ENCODE measurements at regions not wholly inside any gene's neighbourhood (a gene's known extent, or its start where the extent isn't known, plus 50 kb on each side); places are given as distances from the start of the nearest gene placed in this dataset.

- Histone ChIP-seq H3K9me3 (replicated peaks) (no peaks in the 10 kb centered on the region), H3K27ac (replicated peaks) (no peak overlapping the region), H3K4me3 (no peak overlapping the region), H3K27me3 (ENCODE audit: low read depth) (peaks cover 91% of the 10 kb centered on the region), H3K36me3 (no peaks in the 10 kb centered on the region), H3K4me1 (no peaks in the 10 kb centered on the region)
- intact Hi-C loops (cut with micrococcal nuclease): loop anchor here (5.0 kb wide), 1 partner anchor 443 kb away; no protein-coding TSS in a partner anchor
- TF ChIP-seq, protein P1, sequence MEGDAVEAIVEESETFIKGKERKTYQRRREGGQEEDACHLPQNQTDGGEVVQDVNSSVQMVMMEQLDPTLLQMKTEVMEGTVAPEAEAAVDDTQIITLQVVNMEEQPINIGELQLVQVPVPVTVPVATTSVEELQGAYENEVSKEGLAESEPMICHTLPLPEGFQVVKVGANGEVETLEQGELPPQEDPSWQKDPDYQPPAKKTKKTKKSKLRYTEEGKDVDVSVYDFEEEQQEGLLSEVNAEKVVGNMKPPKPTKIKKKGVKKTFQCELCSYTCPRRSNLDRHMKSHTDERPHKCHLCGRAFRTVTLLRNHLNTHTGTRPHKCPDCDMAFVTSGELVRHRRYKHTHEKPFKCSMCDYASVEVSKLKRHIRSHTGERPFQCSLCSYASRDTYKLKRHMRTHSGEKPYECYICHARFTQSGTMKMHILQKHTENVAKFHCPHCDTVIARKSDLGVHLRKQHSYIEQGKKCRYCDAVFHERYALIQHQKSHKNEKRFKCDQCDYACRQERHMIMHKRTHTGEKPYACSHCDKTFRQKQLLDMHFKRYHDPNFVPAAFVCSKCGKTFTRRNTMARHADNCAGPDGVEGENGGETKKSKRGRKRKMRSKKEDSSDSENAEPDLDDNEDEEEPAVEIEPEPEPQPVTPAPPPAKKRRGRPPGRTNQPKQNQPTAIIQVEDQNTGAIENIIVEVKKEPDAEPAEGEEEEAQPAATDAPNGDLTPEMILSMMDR (IDR thresholded peaks at IDR 0.05; ENCODE audit: borderline replicate concordance): no peak
- no peak for DNase-seq
These were observed 175.0 kb downstream of the IRF8 start for GRCh38 chr16:86073763-86074493.

GRCh38 chr16:86074651-86075487, 175.9 kb downstream of the IRF8 start:
- Histone ChIP-seq H3K36me3 (no peaks in the 10 kb centered on the region), H3K27ac (replicated peaks) (no peak overlapping the region), H3K4me3 (no peak overlapping the region), H3K27me3 (ENCODE audit: low read depth) (peaks cover 89% of the 10 kb centered on the region), H3K4me1 (no peaks in the 10 kb centered on the region), H3K9me3 (replicated peaks) (no peaks in the 10 kb centered on the region)
- intact Hi-C loops (cut with micrococcal nuclease): loop anchor here (5.0 kb wide), 1 partner anchor 442 kb away; no protein-coding TSS in a partner anchor
- DNase-seq: no peak
- TF ChIP-seq, protein P1 (IDR thresholded peaks at IDR 0.05; ENCODE audit: borderline replicate concordance): no peak

GRCh38 chr16:86075488-86075785, 176.5 kb downstream of the IRF8 start:
- intact Hi-C loops (cut with micrococcal nuclease): no loop called here
- TF ChIP-seq, protein P1 (IDR thresholded peaks at IDR 0.05; ENCODE audit: borderline replicate concordance): no peak
- H3K4me3 ChIP-seq: no peak overlapping the region

GRCh38 chr16:86075839-86076440, 177.0 kb downstream of the IRF8 start:
- peaks cover 90% of the 10 kb centered on the region for H3K27me3 ChIP-seq (ENCODE audit: low read depth)
- no peaks in the 10 kb centered on the region for H3K9me3 ChIP-seq (replicated peaks)
- intact Hi-C loops (cut with micrococcal nuclease): no loop called here
- H3K4me1 ChIP-seq: no peaks in the 10 kb centered on the region
- H3K4me3 ChIP-seq: no peak overlapping the region
- no peaks in the 10 kb centered on the region for H3K36me3 ChIP-seq
- TF ChIP-seq, protein P1 (IDR thresholded peaks at IDR 0.05; ENCODE audit: borderline replicate concordance): no peak
- no peak overlapping the region for H3K27ac ChIP-seq (replicated peaks)
- no peak for DNase-seq

More at GRCh38 chr16:86075488-86075785, 176.5 kb downstream of the IRF8 start:
- DNase-seq: no peak
- Histone ChIP-seq H3K4me1 (no peaks in the 10 kb centered on the region), H3K27ac (replicated peaks) (no peak overlapping the region), H3K27me3 (ENCODE audit: low read depth) (peaks cover 88% of the 10 kb centered on the region), H3K9me3 (replicated peaks) (no peaks in the 10 kb centered on the region), H3K36me3 (no peaks in the 10 kb centered on the region)

- peaks cover 90% of the 10 kb centered on the region for H3K27me3 ChIP-seq (ENCODE audit: low read depth)
- no peaks in the 10 kb centered on the region for H3K36me3 ChIP-seq
- H3K4me3 ChIP-seq: no peak overlapping the region
- no peaks in the 10 kb centered on the region for H3K4me1 ChIP-seq
- TF ChIP-seq, protein P1 (IDR thresholded peaks at IDR 0.05; ENCODE audit: borderline replicate concordance): no peak
- DNase-seq: no peak
- intact Hi-C loops (cut with micrococcal nuclease): no loop called here
- no peaks in the 10 kb centered on the region for H3K9me3 ChIP-seq (replicated peaks)
- no peak overlapping the region for H3K27ac ChIP-seq (replicated peaks)
These were observed 177.6 kb downstream of the IRF8 start for GRCh38 chr16:86076606-86077005.
